GM19193 (cell line): ENCODE measurements at regions not wholly inside any gene's neighbourhood (a gene's known extent, or its start where the extent isn't known, plus 50 kb on each side); places are given as distances from the start of the nearest gene placed in this dataset.

Source experiments
- POLR2A ChIP-seq: IDR thresholded peaks from 4 replicates; pipeline ENCODE4 v1.6.1; 2011; ENCODE audit not compliant: insufficient read depth, insufficient read length; ENCODE audit errors: extremely low read depth

DNA sequence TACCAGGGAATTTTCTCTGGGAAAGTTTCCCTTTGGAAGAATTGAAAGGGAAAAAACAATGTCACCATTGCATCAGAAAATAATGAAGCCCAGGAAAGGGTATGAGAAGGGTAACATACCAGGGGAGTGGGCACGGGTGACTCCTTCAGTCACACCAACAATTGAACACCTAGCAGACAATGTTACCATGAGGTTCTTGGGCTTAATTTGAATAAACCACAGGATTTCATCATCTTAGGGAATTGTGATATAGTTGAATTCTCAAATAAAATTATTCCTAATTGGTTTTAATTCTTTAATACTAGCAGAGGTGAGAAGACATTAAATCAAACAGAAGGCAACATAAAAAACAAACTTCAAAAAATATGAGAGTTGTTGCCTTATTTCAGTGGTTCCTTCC, 73.7 kb upstream of the RREB1 start:
- no peak for TF ChIP-seq POLR2A

DNA sequence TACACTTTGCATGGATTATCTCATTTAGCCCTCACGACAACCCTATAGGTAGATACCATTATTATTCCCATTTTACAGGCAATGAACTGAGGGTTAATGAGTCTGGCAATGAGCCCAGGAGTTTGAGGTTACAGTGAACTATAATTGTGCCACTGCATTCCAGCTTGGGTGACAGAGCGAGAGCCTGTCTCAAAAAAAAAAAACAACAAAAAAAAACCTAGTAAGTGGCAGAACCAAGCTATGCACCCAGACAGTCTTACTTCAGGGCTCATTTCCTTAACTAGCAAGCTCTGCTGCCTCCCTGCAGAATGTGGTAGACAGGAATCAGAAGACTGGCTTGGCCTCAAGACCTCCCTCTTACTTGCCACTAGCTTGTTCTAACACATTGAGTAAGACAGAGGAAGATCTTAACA, 71.9 kb upstream of the RREB1 start:
- no peak for TF ChIP-seq POLR2A

DNA sequence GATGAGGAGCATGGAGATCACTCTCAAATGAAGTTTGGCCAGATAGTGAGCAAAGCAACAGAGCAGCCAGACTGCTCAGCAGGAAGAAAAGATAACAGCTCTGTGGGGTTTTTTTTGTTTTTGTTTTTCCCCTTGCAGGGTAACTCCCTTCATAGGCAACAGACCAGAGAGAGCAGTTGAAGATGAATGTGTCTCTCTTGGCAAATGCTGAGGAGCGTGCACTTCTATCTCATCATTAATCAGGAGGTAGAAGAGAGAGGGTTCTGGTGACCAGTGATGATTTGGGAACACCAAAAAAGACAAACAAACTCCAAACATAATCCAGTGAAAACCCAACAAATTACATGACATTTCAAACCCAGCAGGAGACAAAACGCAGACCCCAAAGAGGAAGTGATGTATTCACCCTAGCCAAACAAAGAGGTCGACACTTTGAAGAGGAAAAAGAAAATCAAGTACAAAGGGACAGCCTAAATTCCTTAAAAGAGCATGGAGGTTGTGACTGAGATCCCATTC, 66.2 kb upstream of the RREB1 start:
- no peak for TF ChIP-seq POLR2A

DNA sequence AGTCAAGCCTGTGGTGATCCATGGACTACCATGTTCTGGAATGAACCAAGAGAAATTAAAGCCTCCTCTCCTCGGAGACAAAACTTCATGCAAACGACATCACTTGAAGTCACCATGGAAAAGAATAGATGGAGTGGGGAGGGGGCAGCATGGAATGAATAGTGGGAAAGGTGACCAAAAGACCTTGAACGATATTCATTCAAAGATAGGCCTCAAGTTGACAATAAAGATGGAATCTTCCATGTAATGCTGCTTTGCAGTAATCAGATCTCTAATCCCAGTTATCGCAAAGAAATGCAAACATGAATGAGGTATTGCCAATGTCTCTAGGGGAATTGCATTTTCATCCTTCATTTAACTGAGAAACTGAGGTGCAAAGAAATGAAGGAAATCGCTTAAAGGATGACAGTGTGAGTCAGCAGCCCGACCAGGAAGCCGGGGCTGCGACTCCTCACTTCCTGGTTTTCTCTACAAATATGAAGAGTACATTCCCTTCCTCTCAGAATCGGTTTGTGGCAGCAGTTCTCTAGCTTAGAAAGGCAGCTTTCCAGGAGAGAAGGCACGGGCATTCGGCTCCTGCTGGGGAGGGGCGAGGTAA, 65.6 kb upstream of the RREB1 start:
- no peak for TF ChIP-seq POLR2A

DNA sequence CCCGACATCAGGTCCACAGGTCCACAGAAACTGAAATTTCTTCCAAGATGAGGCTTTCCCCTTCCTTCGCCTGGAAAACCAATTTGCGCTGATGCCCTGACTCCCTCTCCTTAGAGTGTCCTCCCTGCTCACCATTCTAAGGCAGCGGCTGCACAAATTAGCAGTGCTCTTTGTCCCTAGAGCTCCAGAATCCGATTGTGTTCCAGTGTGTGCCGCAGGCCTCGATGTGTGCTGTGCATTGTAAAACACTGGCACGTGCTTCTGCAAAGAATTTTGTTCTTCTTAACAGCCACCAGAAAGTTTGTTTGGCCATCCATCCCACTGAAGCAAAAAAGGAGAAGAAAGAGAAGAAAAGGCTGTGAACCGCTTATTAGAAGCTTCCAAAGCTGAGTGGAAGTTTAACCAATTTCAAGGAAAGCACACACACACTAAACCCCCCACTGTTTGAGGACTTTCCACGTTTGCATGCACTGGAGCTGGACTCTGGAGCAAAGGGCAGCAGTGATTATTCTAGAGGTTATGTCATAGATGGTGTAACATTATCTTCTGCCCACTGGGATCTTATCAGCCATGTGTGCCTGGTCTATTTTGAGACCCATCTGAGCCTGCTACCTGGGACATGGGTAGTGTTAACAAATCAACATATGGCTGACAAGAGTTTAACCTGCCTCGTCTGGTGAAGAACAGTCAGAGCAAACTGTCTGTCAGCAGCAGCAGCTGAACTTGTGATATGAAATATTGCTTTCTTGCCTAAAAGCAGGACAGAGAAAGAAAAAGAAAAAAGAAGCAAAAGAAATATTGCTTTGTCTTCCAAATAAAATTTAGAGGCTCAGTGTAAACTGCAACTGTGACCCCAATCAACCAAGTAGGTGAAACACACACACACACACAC, 64.9 kb upstream of the RREB1 start:
- TF ChIP-seq POLR2A = no peak

DNA sequence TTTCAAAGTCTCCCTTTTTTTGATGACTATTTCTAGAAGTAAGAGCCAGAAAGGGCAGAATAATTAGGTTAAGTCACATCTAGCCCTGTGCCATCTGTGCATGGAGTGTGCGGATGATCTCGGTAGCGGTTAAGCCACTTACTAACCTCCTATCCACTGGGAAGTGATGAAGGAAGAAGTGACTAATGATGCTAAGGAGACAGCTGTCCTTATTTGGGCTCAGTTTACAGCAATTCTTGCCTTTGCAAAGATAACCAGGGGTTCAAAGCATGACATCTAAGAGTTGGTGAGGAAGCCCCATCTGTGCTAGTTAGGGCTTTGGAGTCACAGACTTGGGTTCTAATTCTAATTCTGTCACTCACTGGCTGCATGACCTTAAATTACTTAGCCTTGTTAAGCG, 62.4 kb upstream of the RREB1 start:
- no peak for TF ChIP-seq POLR2A

- no peak for TF ChIP-seq POLR2A
Measured at GRCh38 chr6:7045746-7046145, 62.0 kb upstream of the RREB1 start.

GRCh38 chr6:7047128-7047527, 60.6 kb upstream of the RREB1 start:
- TF ChIP-seq POLR2A = no peak

DNA sequence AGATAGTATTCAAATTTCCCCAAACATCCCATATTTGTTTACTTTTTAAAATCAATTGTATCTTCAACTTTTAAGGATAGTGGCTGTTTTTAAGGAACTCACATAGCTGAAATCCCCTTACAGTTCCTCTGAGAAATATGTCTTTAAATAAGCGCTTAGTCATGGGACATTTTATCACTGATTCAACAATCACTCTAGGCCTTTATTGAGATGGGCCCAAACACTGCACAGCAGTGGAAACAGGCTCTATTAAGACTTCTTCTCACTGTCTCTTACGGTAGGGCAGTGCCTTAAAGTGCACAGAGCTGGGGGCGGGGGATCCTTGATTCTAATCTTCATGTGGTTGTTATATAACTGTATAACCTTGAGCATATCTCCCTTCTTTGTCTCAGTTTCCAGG, 59.8 kb upstream of the RREB1 start:
- no peak for TF ChIP-seq POLR2A

DNA sequence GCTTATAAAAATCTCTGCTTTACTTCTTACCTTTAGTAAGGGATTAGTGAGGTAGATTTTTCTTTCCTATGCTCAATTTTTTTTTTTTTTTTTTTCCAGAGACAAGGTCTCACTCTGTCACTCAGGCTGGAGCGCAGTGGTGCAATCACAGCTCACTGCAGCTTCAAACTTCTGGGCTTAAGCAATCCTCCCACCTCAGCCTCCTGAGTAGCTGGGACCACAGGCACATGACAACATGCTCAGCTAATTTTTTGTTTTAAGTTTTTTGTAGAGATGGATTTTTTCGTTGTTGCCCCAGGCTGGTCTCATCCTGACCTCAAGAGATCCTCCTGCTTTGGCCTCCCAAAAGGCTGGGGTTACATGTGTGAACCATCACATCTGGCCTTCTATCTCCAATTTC, 58.9 kb upstream of the RREB1 start:
- no peak for TF ChIP-seq POLR2A

DNA sequence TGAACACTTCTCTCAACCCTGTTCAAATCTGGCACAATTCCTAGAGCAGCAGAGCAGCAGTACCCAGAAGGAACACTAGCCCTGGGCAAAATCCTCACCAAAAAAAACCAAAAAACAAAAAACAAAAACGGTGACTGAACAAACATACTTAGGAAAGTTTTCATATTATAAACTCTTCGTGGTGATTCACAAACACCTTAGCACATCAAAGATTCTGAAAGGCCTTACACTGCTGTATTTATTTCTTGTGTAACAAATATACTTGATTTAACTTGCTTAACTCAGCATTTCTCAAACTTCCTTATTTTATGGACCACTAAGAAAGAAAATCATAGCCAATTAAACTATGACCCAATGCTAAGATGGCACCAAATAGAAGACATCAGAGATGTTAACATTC, 57.8 kb upstream of the RREB1 start:
- TF ChIP-seq POLR2A = no peak

DNA sequence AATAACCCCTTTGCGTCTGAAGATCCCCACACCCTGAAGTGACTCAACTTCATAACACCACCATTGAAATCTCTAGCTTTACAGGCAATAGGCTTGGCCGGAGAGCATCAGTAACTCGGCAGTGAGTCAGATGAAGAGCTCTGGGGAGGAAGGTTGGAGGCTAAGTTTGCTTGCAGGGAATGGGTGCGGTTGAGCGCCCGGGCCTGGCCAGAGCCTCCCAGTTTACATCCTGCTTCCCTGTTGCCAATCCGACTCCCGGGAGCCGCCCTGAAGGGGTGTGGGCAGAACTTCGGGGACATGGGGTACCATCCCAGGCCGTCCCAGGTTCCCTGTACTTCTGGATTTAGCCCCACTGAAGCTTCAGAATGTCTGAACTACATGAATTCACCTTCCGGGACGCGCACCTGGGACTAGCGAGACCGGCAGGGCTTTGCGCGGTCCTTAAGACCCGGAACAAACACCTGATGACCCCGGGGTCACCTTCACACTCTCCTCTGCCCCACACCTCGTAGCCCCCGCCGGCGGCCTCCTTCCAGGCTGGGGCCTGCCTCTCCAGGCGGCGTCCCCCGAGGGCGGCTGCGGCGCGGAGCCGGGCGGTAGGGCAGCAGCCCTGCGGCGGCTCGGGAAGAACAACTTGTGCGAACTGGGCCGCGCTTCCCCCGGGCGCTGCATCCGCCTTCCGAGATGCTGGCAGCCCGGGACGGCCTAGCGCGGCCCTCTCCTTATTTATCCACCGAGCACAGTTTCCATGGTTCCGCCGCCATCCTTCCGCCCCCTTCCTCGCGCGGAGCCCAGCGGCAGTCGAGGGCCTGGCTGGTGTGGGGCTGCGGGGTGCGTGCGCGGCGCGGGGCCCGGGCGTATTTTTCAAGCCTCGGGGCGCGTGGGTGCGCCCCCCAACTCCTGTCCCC, 56.6 kb upstream of the RREB1 start:
- no peak for TF ChIP-seq POLR2A

DNA sequence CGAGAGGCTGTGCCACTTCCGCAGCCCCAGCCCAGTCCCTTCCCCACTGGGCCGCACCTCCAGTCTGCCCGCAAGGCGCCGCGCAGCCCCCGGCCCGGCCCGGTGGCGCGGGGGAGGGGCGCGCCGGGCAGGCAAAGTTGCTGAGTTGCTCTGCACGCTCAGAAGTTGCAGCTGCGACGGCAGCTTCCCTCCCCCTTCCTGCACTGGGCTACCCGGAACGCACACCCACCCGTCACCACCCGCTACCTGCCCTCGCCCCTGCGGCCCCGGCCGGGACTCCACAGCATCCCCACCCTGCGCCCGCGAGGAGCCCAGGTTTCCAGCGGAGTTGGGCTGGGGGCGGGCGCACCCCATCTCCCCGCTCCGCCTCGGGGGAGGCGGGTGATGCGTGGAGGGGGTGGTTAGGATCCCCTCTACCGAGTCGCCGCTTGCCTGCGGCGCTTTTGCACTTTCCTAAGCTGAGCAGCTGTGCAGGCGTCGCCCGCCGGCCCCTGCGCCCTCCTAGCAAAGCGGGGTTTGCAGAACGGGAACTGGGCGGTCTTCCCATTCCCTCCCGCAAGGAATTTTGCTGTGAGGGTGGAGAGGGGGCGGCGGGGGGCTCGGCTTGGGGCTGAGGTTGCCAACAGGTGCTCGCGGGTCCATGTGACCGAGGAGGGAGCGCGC, 55.9 kb upstream of the RREB1 start:
- TF ChIP-seq POLR2A = no peak

GRCh38 chr6:7052443-7053011, 55.2 kb upstream of the RREB1 start:
- no peak for TF ChIP-seq POLR2A
